WTC11 (cell line): ENCODE measurements at regions not wholly inside any gene's neighbourhood (a gene's known extent, or its start where the extent isn't known, plus 50 kb on each side); places are given as distances from the start of the nearest gene placed in this dataset.

Source experiments
- ATF1 ChIP-seq: sonication (generic); formaldehyde crosslinking; IDR thresholded peaks from 2 replicates; pipeline ENCODE4 v1.8.1; 2023; ENCODE audit warnings: mild to moderate bottlenecking, moderate library complexity, missing genetic modification reagents
- CREM ChIP-seq: sonication (generic); formaldehyde crosslinking; IDR thresholded peaks from 2 replicates; pipeline ENCODE4 v1.8.1; 2022; ENCODE audit warnings: mild to moderate bottlenecking, missing genetic modification reagents, moderate library complexity
- CTCF ChIP-seq: fragments of 200-600 bp; IDR thresholded peaks from 2 replicates; pipeline ENCODE4 v1.8.0; 2022; ENCODE audit warnings: antibody characterized with exemption
- ELF4 ChIP-seq: sonication (generic); formaldehyde crosslinking; IDR thresholded peaks from 2 replicates; pipeline ENCODE4 v1.8.1; 2022; ENCODE audit warnings: low read depth, mild to moderate bottlenecking, moderate library complexity, missing genetic modification reagents
- FOXP4 ChIP-seq: sonication (generic); formaldehyde crosslinking; IDR thresholded peaks from 2 replicates; pipeline ENCODE4 v1.8.0; 2022; ENCODE audit warnings: mild to moderate bottlenecking, missing genetic modification reagents
- JUN ChIP-seq: sonication (generic); formaldehyde crosslinking; IDR thresholded peaks from 2 replicates; pipeline ENCODE4 v1.8.0; 2023; ENCODE audit warnings: mild to moderate bottlenecking, missing genetic modification reagents
- ZNF121 ChIP-seq: sonication (generic); formaldehyde crosslinking; IDR thresholded peaks from 2 replicates; pipeline ENCODE4 v1.8.0; 2023; ENCODE audit warnings: missing genetic modification reagents
- ZNF423 ChIP-seq: fragments of 250-450 bp; sonication (Bioruptor Pico); IDR thresholded peaks from 2 replicates; pipeline ENCODE4 v2.1.2; 2022; ENCODE audit warnings: mild to moderate bottlenecking, moderate library complexity

- TF ChIP-seq FOXP4 (CRISPR knock-in tag) (no peak), ATF1 (CRISPR knock-in tag) (no peak), ZNF121 (no peak), JUN (CRISPR knock-in tag) (no peak), ZNF423 (CRISPR knock-in tag) (no peak), ELF4 (CRISPR knock-in tag) (no peak), CTCF (no peak), CREM (CRISPR knock-in tag) (no peak)
These were observed 387.0 kb downstream of the RPS29 start for GRCh38 chr14:49199159-49199558.
